ENCODE measurements at regions not wholly inside any gene's neighbourhood (a gene's known extent, or its start where the extent isn't known, plus 50 kb on each side); places are given as distances from the start of the nearest gene placed in this dataset.
A peak's percentile ranks its signal among the peaks of the same experiment; 100 is the strongest.

- TF ChIP-seq ZNF658 (tag by site-specific recombination; IDR thresholded peaks at IDR 0.05) (no peak), ZBTB7A (tag by site-specific recombination; IDR thresholded peaks at IDR 0.05; ENCODE audit: low read depth) (no peak), IKZF3 (tag by site-specific recombination; IDR thresholded peaks at IDR 0.05) (peak; percentile 87), PRDM2 (tag by site-specific recombination; IDR thresholded peaks at IDR 0.05; ENCODE audit: borderline replicate concordance) (no peak), ZNF580 (tag by site-specific recombination; IDR thresholded peaks at IDR 0.05) (peak; percentile 88), ZNF391 (tag by site-specific recombination; IDR thresholded peaks at IDR 0.05; ENCODE audit: borderline replicate concordance, low read depth) (peak; percentile 98), EGR2 (tag by site-specific recombination; IDR thresholded peaks at IDR 0.05; ENCODE audit: low read depth) (no peak), BCL11A (tag by site-specific recombination; IDR thresholded peaks at IDR 0.05; ENCODE audit: low read depth) (peak; percentile 96), KLF16 (tag by site-specific recombination; IDR thresholded peaks at IDR 0.05) (0 out of 2 replicates have a peak, but pooled peaks have one; percentile 35), ZNF654 (tag by site-specific recombination; IDR thresholded peaks at IDR 0.05; ENCODE audit: low read depth) (no peak; the same call in 1 of the 2 replicates), RBAK (tag by site-specific recombination; IDR thresholded peaks at IDR 0.05) (no peak; the same call in 1 of the 2 replicates), ZNF394 (tag by site-specific recombination; IDR thresholded peaks at IDR 0.05; ENCODE audit: borderline replicate concordance) (peak; percentile 85), ZNF184 (tag by site-specific recombination; IDR thresholded peaks at IDR 0.05) (peak; percentile 97), GLIS2 (tag by site-specific recombination; IDR thresholded peaks at IDR 0.05) (peak; percentile 63), ZIC2 (tag by site-specific recombination; IDR thresholded peaks at IDR 0.05) (peak; percentile 73), ZNF10 (tag by site-specific recombination; IDR thresholded peaks at IDR 0.05) (peak; percentile 46; the same call in 1 of the 2 replicates), HIC1 (tag by site-specific recombination; IDR thresholded peaks at IDR 0.05) (peak; percentile 98), ZNF645 (tag by site-specific recombination; IDR thresholded peaks at IDR 0.05) (no peak), ZSCAN18 (tag by site-specific recombination; IDR thresholded peaks at IDR 0.05) (no peak), ZNF157 (tag by site-specific recombination; IDR thresholded peaks at IDR 0.05) (no peak), KLF17 (tag by site-specific recombination; IDR thresholded peaks at IDR 0.05) (peak; percentile 97), ZNF398 (tag by site-specific recombination; IDR thresholded peaks at IDR 0.05) (peak; percentile 83), ZNF692 (tag by site-specific recombination; IDR thresholded peaks at IDR 0.05) (peak; percentile 94)
Observed at GRCh38 chr10:63707254-63707910, 186.2 kb downstream of the REEP3 start (continued).
